HG02870 (cell line): ENCODE measurements at regions not wholly inside any gene's neighbourhood (a gene's known extent, or its start where the extent isn't known, plus 50 kb on each side); places are given as distances from the start of the nearest gene placed in this dataset.

Experiments used
- ATAC-seq: cut with Tn5 transposase; IDR thresholded peaks from one replicate; pipeline ENCODE4 v1.9.1; 2021; ENCODE audit warnings: mild to moderate bottlenecking, moderate library complexity; ENCODE audit not compliant: unreplicated experiment

- ATAC-seq: no peak
These were observed 476.7 kb downstream of the RFC3 start for GRCh38 chr13:34294483-34295129.

DNA sequence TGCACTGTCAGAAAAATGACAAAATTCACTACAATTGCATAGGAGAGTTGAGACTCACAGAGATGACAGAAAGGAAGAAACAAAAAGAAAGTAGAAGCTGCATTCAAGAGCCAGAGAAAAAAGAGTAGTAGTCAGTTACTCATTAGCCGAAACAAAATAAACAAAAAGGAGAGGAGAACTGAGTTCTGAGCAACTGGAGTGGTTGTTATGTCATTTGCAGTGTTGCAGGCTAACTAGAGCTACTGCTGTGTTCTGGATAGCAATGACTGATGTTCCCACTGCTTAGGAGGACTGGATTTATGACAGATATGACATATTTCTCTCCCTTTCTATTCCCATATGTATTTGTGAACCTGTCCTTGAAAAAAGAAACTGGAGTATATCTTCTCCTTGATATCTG, 482.6 kb downstream of the RFC3 start:
- ATAC-seq: no peak

GRCh38 chr13:34302596-34302995, 484.6 kb downstream of the RFC3 start:
- ATAC-seq: no peak

- ATAC-seq: no peak
These were observed 485.4 kb downstream of the RFC3 start for GRCh38 chr13:34303346-34303745.

DNA sequence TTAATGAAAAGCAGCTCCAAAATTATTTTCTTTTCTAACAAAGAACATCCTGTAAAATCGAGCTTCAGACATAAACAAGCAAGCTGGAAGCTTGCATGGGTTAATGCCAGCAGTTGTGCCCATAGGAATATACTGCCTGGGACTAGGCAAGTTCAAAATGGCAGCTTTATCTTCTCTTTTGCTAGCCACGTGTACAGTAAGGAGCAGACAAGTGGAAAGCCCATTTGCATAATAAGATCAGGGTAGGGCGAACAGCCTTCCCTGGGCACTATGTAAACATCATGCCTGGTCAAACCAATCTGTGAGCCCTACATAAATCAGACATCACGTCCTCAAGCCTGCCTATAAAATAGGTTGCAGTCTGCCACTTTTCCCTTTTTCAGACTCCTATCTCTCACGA, 489.7 kb downstream of the RFC3 start:
- ATAC-seq: no peak

DNA sequence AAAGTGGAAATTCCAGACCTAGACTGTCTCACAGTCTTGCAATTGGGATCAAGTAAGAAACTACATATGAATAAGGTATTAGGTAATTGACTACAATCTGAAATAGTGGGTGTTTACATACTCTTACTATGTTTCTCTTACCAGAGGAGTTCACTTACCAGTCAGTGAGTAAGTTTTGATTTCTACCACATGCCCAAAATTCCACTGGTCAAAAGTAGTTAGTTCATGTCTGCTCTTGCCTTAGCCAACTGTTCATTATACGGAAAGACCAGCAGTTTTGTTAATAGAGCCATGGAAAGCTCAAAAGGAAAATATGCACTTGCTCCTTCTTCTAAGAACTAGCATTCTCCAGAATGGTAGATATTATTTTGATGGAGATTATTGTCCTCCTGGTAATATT, 490.8 kb downstream of the RFC3 start:
- no peak for ATAC-seq

- ATAC-seq: no peak
These were observed 492.6 kb downstream of the RFC3 start for GRCh38 chr13:34310539-34310938.

DNA sequence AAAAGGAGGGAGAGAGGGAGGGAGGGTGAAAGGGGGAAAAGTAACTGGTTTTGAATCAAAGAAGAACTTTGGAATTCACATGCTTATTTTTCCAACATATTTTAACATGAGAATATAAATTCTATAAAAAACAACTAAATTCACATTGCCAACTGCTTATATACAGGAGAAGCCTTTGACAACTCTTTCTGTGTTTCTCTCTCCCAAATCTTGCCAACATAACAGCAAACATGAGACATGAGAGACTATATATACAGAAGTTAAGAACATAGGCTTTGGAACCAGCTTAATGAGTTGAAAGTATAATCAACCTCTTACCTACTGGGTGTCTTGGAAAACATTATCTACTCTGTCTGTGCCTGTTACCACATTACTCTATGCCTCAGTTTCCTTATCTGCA, 493.3 kb downstream of the RFC3 start:
- ATAC-seq: no peak

- no peak for ATAC-seq
These were observed 494.6 kb downstream of the RFC3 start for GRCh38 chr13:34312578-34312977.

GRCh38 chr13:34320084-34320483, 502.1 kb downstream of the RFC3 start:
- no peak for ATAC-seq

DNA sequence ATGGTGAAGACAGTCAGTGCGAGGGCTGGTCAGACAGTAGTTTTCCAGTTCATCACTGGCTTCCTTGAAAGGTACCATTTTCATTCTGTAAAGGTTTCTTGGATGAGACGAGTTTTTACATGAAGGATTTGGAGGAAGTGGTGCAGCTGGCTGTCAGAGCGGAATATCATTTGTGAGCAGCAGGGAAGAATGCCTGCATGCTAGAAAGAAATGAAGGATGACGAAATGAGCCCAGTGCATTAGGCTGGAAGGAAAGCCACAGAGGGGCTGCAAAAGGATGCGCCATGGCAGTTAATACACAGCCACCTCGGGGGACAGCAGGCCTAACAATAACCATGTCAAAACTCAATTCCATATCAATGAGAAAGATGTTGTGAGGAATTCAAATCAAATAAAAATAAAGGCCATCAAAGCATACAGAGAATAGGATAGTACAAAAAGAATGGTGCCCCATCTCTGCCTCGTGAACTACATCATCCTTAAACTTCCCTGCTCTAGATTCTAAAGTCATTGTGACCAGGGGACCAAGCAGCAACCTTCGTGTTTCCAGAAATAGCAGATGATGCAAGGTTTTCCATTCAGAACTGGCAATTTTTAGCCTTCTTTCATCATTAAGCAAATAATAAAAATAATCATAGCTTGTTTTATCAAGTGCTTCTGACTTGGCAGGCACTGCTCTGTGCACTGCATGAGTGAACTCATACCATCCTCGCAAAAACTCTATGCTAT, 504.2 kb downstream of the RFC3 start:
- no peak for ATAC-seq

DNA sequence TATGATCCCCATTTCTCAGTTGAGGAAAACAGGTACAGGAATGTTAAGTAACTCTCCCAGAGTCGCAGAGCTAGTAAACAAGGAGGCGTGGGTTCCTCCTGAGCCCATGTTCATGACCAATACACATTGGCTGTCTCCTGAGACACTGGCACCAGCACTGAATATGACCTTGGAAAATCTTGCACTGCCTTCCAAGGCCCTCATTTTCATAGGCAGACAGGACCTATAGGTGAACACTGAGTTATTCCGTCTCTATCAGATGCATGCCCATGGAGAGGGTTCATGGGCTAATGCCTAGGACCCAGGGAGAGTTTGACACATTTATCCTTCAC, 504.8 kb downstream of the RFC3 start:
- ATAC-seq: no peak

- no peak for ATAC-seq
These were observed 517.4 kb downstream of the RFC3 start for GRCh38 chr13:34335014-34336007.

DNA sequence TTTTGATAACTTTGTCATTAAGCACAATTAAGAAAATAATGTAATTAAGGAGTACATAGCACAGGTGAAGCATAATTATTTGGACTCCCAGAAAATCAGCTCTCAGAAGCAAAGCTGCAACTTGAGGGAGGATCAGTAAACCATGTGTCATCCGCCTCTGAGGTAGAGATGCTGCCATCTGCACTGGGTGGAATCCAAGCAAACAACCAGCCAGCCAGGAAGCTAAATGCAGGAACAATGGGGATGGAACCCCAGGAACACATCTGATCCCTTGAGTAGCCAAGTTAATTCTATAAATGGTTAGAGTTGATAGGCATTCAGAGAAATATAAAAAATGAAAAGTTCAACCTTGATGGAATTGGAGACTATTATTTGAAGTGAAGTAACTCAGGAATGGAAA, 520.2 kb downstream of the RFC3 start:
- no peak for ATAC-seq

DNA sequence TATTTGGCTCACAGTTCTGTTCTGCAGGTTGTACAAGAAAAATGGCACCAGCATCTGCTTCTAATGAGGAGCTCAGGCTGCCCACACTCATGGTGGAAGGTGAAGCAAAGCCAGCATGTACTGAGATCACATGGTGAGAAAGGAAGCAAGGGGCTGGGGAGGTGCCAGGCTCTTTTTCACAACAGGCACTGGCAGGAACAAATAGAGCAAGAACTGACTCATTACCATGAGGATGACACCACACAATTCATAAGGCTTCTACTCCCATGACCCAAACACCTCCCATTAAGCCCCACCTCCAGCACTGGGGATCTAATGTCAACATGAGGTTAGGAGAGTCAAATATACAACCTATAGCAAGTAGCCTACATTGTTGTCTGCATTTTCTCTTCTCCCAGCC, 522.6 kb downstream of the RFC3 start:
- ATAC-seq: no peak

GRCh38 chr13:34343413-34343940, 525.5 kb downstream of the RFC3 start:
- no peak for ATAC-seq

DNA sequence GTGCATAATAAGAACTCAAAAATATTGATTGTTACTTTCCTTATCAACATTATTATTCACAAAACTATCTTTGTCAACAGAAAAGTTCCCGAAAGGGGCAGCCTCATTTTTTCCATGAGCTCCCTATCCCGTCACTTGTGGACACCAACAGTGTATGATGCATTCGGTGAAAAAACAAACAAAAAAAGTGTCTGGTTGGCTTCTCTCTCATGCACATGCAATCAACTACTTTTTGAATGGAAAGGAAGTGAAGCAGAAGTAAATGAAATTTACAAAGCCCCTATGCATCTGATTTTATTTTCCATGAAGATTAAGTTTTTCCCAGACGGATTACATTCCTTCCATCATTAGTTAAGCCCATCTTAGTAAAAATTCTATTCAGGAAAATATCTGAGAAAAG, 526.9 kb downstream of the RFC3 start:
- no peak for ATAC-seq

- no peak for ATAC-seq
These were observed 527.5 kb downstream of the RFC3 start for GRCh38 chr13:34345258-34345965.

GRCh38 chr13:34346626-34347025, 528.7 kb downstream of the RFC3 start:
- ATAC-seq: no peak

DNA sequence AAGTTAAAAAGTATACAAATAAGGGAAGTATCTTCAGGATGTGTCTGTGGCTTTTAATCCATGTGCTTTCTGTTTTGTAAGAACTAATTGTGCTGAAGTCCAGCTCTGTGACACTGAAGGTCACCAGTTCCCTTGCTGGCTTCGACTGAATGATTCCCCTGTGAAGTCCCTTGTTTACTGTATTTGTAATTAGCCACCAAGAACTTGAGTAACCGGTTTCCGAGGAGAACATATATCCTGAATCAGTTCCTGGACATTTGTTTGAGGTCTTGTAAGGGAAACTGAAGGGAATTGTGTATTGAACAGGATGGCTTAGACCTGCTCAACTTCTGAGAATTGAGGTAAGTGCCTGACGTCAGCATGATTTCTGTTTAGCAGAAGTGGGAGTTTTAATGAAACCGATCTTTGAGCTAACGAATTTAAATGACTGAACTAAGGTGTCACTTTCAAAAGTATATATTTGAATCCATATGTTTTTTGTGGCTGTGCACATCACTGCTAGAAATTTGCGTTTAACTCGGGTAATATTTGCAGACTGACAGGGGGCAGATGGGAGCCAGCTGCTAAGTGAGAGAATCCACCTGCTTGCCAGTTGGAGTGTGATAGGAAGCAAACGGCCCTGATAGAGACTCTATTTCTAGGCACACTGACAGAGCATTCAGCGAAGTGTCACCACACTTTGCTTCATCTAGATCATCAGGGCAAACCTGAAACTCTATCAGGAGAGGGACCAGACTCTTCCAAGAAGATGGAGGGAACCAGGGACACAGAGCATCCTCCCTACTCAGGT, 530.0 kb downstream of the RFC3 start:
- no peak for ATAC-seq
